ENCODE measurements at regions not wholly inside any gene's neighbourhood (a gene's known extent, or its start where the extent isn't known, plus 50 kb on each side); places are given as distances from the start of the nearest gene placed in this dataset.

GRCh38 chr1:218775501-218776021, 398.1 kb upstream of the LYPLAL1 start:
- H3K27ac Mint-ChIP-seq = no peak overlapping the region
- DNase-seq = no peak
- no peak overlapping the region for H3K27ac ChIP-seq (ENCODE audit: insufficient read depth, low read length, poor library complexity, severe bottlenecking)

GRCh38 chr1:218778257-218779126, 395.2 kb upstream of the LYPLAL1 start:
- DNase-seq (no peak), ATAC-seq (ENCODE audit: low read depth in 2 of 2) (no peak)
- H3K9me3 Mint-ChIP-seq = peaks cover 0 to 6% (median 0%) of the 10 kb centered on the region in 7 donors
- H3K27me3 Mint-ChIP-seq = no peaks in the 10 kb centered on the region
- no peaks in the 10 kb centered on the region for H3K27me3 ChIP-seq (ENCODE audit: control insufficient read depth, insufficient read depth, low read length)
- no peaks in the 10 kb centered on the region for H3K4me1 ChIP-seq (ENCODE audit: control insufficient read depth, insufficient read depth, low read length, poor library complexity, severe bottlenecking)
- no peaks in the 10 kb centered on the region for H3K36me3 Mint-ChIP-seq
- no peak overlapping the region for H3K4me3 ChIP-seq (ENCODE audit: low read depth, low read length)
- no peak overlapping the region for H3K4me3 Mint-ChIP-seq
- H3K36me3 ChIP-seq (ENCODE audit: control insufficient read depth, insufficient read depth, low read length) = no peaks in the 10 kb centered on the region
- no peaks in the 10 kb centered on the region for H3K9me3 ChIP-seq (ENCODE audit: control insufficient read depth in 2 of 2, low read length in 2 of 2)
- H3K27ac ChIP-seq (ENCODE audit: insufficient read depth, low read length, poor library complexity, severe bottlenecking) = no peak overlapping the region
- no peak overlapping the region for H3K27ac Mint-ChIP-seq
- H3K4me1 Mint-ChIP-seq = no peaks in the 10 kb centered on the region

More at GRCh38 chr1:218775501-218776021, 398.1 kb upstream of the LYPLAL1 start:
- H3K4me1 Mint-ChIP-seq = no peaks in the 10 kb centered on the region
- Histone ChIP-seq H3K27me3 (ENCODE audit: control insufficient read depth, insufficient read depth, low read length) (no peaks in the 10 kb centered on the region), H3K4me3 (ENCODE audit: low read depth, low read length) (no peak overlapping the region), H3K9me3 (ENCODE audit: control insufficient read depth in 2 of 2, low read length in 2 of 2) (no peaks in the 10 kb centered on the region), H3K36me3 (ENCODE audit: control insufficient read depth, insufficient read depth, low read length) (no peaks in the 10 kb centered on the region), H3K4me1 (ENCODE audit: control insufficient read depth, insufficient read depth, low read length, poor library complexity, severe bottlenecking) (no peaks in the 10 kb centered on the region)
- no peak for ATAC-seq (ENCODE audit: low read depth in 2 of 2)
- H3K36me3 Mint-ChIP-seq = no peaks in the 10 kb centered on the region
- no peaks in the 10 kb centered on the region for H3K27me3 Mint-ChIP-seq
- peaks cover 0 to 5% (median 0%) of the 10 kb centered on the region in 7 donors for H3K9me3 Mint-ChIP-seq
- no peak overlapping the region for H3K4me3 Mint-ChIP-seq

GRCh38 chr1:218779341-218780100, 394.2 kb upstream of the LYPLAL1 start:
- Histone ChIP-seq H3K4me3 (ENCODE audit: low read depth, low read length) (no peak overlapping the region), H3K27ac (ENCODE audit: insufficient read depth, low read length, poor library complexity, severe bottlenecking) (no peak overlapping the region), H3K9me3 (ENCODE audit: control insufficient read depth in 2 of 2, low read length in 2 of 2) (no peaks in the 10 kb centered on the region), H3K4me1 (ENCODE audit: control insufficient read depth, insufficient read depth, low read length, poor library complexity, severe bottlenecking) (no peaks in the 10 kb centered on the region), H3K36me3 (ENCODE audit: control insufficient read depth, insufficient read depth, low read length) (no peaks in the 10 kb centered on the region), H3K27me3 (ENCODE audit: control insufficient read depth, insufficient read depth, low read length) (no peaks in the 10 kb centered on the region)
- Mint-ChIP-seq H3K9me3 (peaks cover 0 to 6% (median 0%) of the 10 kb centered on the region in 7 donors), H3K4me3 (no peak overlapping the region), H3K27me3 (no peaks in the 10 kb centered on the region), H3K36me3 (no peaks in the 10 kb centered on the region), H3K4me1 (no peaks in the 10 kb centered on the region), H3K27ac (no peak overlapping the region)
- DNase-seq (no peak), ATAC-seq (ENCODE audit: low read depth in 2 of 2) (no peak)

- Mint-ChIP-seq H3K27me3 (no peaks in the 10 kb centered on the region), H3K36me3 (no peaks in the 10 kb centered on the region), H3K4me1 (no peaks in the 10 kb centered on the region), H3K4me3 (no peak overlapping the region), H3K9me3 (peaks cover 0 to 2% (median 0%) of the 10 kb centered on the region in 7 donors), H3K27ac (no peak overlapping the region)
- Histone ChIP-seq H3K27me3 (ENCODE audit: control insufficient read depth, insufficient read depth, low read length) (no peaks in the 10 kb centered on the region), H3K4me1 (ENCODE audit: control insufficient read depth, insufficient read depth, low read length, poor library complexity, severe bottlenecking) (no peaks in the 10 kb centered on the region), H3K9me3 (ENCODE audit: control insufficient read depth in 2 of 2, low read length in 2 of 2) (no peaks in the 10 kb centered on the region), H3K4me3 (ENCODE audit: low read depth, low read length) (no peak overlapping the region), H3K27ac (ENCODE audit: insufficient read depth, low read length, poor library complexity, severe bottlenecking) (no peak overlapping the region), H3K36me3 (ENCODE audit: control insufficient read depth, insufficient read depth, low read length) (no peaks in the 10 kb centered on the region)
- ATAC-seq (ENCODE audit: low read depth in 2 of 2) (no peak), DNase-seq (no peak)
These were observed 390.5 kb upstream of the LYPLAL1 start for GRCh38 chr1:218783131-218783530.

- Mint-ChIP-seq H3K4me1 (no peaks in the 10 kb centered on the region), H3K4me3 (no peak overlapping the region)
These were observed 389.8 kb upstream of the LYPLAL1 start for GRCh38 chr1:218783916-218784315.

GRCh38 chr1:218785928-218786327, 387.8 kb upstream of the LYPLAL1 start:
- Mint-ChIP-seq H3K4me3 (no peak overlapping the region), H3K36me3 (no peaks in the 10 kb centered on the region), H3K4me1 (no peaks in the 10 kb centered on the region), H3K9me3 (peaks cover 0 to 5% (median 2%) of the 10 kb centered on the region in 7 donors), H3K27ac (no peak overlapping the region), H3K27me3 (no peaks in the 10 kb centered on the region)
- Histone ChIP-seq H3K27ac (ENCODE audit: insufficient read depth, low read length, poor library complexity, severe bottlenecking) (no peak overlapping the region), H3K36me3 (ENCODE audit: control insufficient read depth, insufficient read depth, low read length) (no peaks in the 10 kb centered on the region), H3K4me1 (ENCODE audit: control insufficient read depth, insufficient read depth, low read length, poor library complexity, severe bottlenecking) (no peaks in the 10 kb centered on the region), H3K4me3 (ENCODE audit: low read depth, low read length) (no peak overlapping the region), H3K9me3 (ENCODE audit: control insufficient read depth in 2 of 2, low read length in 2 of 2) (no peaks in the 10 kb centered on the region), H3K27me3 (ENCODE audit: control insufficient read depth, insufficient read depth, low read length) (no peaks in the 10 kb centered on the region)
- no peak for ATAC-seq (ENCODE audit: low read depth in 2 of 2)
- no peak for DNase-seq

More at GRCh38 chr1:218783916-218784315, 389.8 kb upstream of the LYPLAL1 start:
- H3K27me3 Mint-ChIP-seq = no peaks in the 10 kb centered on the region
- Histone ChIP-seq H3K36me3 (ENCODE audit: control insufficient read depth, insufficient read depth, low read length) (no peaks in the 10 kb centered on the region), H3K4me3 (ENCODE audit: low read depth, low read length) (no peak overlapping the region), H3K9me3 (ENCODE audit: control insufficient read depth in 2 of 2, low read length in 2 of 2) (no peaks in the 10 kb centered on the region), H3K4me1 (ENCODE audit: control insufficient read depth, insufficient read depth, low read length, poor library complexity, severe bottlenecking) (no peaks in the 10 kb centered on the region), H3K27ac (ENCODE audit: insufficient read depth, low read length, poor library complexity, severe bottlenecking) (no peak overlapping the region), H3K27me3 (ENCODE audit: control insufficient read depth, insufficient read depth, low read length) (no peaks in the 10 kb centered on the region)
- ATAC-seq (ENCODE audit: low read depth in 2 of 2) (no peak), DNase-seq (no peak)
- H3K36me3 Mint-ChIP-seq = no peaks in the 10 kb centered on the region
- H3K27ac Mint-ChIP-seq = no peak overlapping the region
- H3K9me3 Mint-ChIP-seq = peaks cover 0 to 2% (median 0%) of the 10 kb centered on the region in 7 donors

GRCh38 chr1:218787826-218788225, 385.9 kb upstream of the LYPLAL1 start:
- Mint-ChIP-seq H3K4me3 (no peak overlapping the region), H3K4me1 (no peaks in the 10 kb centered on the region), H3K27me3 (no peaks in the 10 kb centered on the region), H3K27ac (no peak overlapping the region), H3K9me3 (peaks cover 0 to 5% (median 2%) of the 10 kb centered on the region in 7 donors), H3K36me3 (no peaks in the 10 kb centered on the region)
- no peaks in the 10 kb centered on the region for H3K36me3 ChIP-seq (ENCODE audit: control insufficient read depth, insufficient read depth, low read length)
- H3K9me3 ChIP-seq (ENCODE audit: control insufficient read depth in 2 of 2, low read length in 2 of 2) = no peaks in the 10 kb centered on the region
- ATAC-seq (ENCODE audit: low read depth in 2 of 2) = no peak
- no peaks in the 10 kb centered on the region for H3K27me3 ChIP-seq (ENCODE audit: control insufficient read depth, insufficient read depth, low read length)
- H3K4me3 ChIP-seq (ENCODE audit: low read depth, low read length) = no peak overlapping the region
- H3K27ac ChIP-seq (ENCODE audit: insufficient read depth, low read length, poor library complexity, severe bottlenecking) = no peak overlapping the region
- H3K4me1 ChIP-seq (ENCODE audit: control insufficient read depth, insufficient read depth, low read length, poor library complexity, severe bottlenecking) = no peaks in the 10 kb centered on the region
- no peak for DNase-seq
